Gastroesophageal sphincter (tissue), 3 donors: ENCODE measurements at regions not wholly inside any gene's neighbourhood (a gene's known extent, or its start where the extent isn't known, plus 50 kb on each side); places are given as distances from the start of the nearest gene placed in this dataset.

ENCODE experiments used
- EP300 ChIP-seq: sonication (generic); formaldehyde crosslinking; IDR thresholded peaks from one replicate; pipeline ENCODE4 v1.6.1; 2017; ENCODE audit warnings: antibody characterized with exemption, mild to moderate bottlenecking
- POLR2A ChIP-seq, 2 donors: fragments of 450-650 bp; IDR thresholded peaks; one replicate each; pipeline ENCODE4 v1.6.1; 2017; ENCODE audit warnings: antibody characterized with exemption in 2 of 2, mild to moderate bottlenecking in 2 of 2, moderate library complexity in 1 of 2
- POLR2AphosphoS5 ChIP-seq: sonication (generic); formaldehyde crosslinking; IDR thresholded peaks from one replicate; pipeline ENCODE4 v1.6.1; 2017; ENCODE audit warnings: antibody characterized with exemption
- TF ChIP-seq, protein P1 (sequence below), 4 experiments: fragments of 200-600 bp in 2 of 4; fragments of 450-650 bp in 2 of 4; sonication (generic) in 1 of 4; IDR thresholded peaks; one replicate each; pipeline ENCODE4 v1.5.1; 2017 to 2019; ENCODE audit warnings: antibody characterized with exemption in 4 of 4, mild to moderate bottlenecking in 2 of 4, moderate library complexity in 2 of 4

DNA sequence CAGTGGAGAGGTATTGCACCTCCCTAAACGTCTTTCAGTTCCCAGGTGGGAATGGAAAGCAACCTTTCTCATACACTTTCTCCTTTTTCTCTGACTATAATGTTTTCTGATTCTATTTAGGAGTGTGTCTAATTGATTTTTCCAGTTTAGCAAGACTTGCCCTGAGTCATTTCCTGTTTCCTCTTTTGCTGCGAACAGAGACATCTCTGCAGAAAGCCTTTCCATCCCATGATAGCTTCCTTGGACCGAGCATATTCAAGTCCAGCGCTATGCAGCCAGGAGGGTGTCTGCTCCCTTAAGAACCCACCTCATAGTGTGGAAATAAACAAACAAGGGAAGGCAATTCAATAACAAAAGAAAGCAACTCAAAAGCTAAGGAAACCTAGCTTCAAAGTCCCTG is 60.0 kb upstream of the CDH6 start:
- TF ChIP-seq, protein P1, sequence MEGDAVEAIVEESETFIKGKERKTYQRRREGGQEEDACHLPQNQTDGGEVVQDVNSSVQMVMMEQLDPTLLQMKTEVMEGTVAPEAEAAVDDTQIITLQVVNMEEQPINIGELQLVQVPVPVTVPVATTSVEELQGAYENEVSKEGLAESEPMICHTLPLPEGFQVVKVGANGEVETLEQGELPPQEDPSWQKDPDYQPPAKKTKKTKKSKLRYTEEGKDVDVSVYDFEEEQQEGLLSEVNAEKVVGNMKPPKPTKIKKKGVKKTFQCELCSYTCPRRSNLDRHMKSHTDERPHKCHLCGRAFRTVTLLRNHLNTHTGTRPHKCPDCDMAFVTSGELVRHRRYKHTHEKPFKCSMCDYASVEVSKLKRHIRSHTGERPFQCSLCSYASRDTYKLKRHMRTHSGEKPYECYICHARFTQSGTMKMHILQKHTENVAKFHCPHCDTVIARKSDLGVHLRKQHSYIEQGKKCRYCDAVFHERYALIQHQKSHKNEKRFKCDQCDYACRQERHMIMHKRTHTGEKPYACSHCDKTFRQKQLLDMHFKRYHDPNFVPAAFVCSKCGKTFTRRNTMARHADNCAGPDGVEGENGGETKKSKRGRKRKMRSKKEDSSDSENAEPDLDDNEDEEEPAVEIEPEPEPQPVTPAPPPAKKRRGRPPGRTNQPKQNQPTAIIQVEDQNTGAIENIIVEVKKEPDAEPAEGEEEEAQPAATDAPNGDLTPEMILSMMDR (IDR thresholded peaks at IDR 0.05), result no peak
- TF ChIP-seq POLR2A (IDR thresholded peaks at IDR 0.05) (no peak), POLR2AphosphoS5 (no peak), EP300 (no peak)
